Astrocyte of the cerebellum (primary cell): ENCODE measurements at regions not wholly inside any gene's neighbourhood (a gene's known extent, or its start where the extent isn't known, plus 50 kb on each side); places are given as distances from the start of the nearest gene placed in this dataset.

ENCODE experiments used
- DNase-seq: peaks from one replicate; pipeline ENCODE4 v3.0.0-alpha.2; 2011; ENCODE audit warnings: low read depth
- H3K4me3 ChIP-seq: 2 replicates; pipeline ENCODE4 v1.5.1; 2011; ENCODE audit warnings: mild to moderate bottlenecking, low read depth, low read length, moderate library complexity
- CTCF ChIP-seq: IDR thresholded peaks from 2 replicates; pipeline ENCODE4 v1.5.1; 2012; ENCODE audit warnings: low read length, low read depth, moderate library complexity, mild to moderate bottlenecking; ENCODE audit errors: missing control alignments
- in situ Hi-C: cut with HindIII; loops from 2 replicates; pipeline ENCODE4 v1.10.0; 2017; ENCODE audit warnings: low sequenced_read_pairs

DNA sequence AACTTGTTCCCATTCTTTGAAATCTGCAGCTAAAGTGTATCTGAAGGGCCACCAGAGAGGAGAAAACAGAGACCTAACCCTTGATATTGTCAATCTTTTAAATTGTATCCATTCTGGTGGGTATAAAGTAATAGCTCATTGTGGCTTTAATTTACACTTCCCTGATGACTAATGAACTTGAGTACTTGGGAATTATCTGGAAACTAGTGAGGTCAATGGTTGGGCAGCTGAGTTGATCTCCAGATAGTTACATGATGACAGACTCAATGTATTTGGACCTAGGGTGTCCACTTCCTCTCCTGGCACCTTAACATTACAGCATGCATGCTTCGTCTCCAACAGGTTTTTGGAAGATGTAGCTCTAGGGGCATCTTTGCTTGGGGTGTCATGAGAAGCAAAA, 195.2 kb downstream of the PDCD6IP start:
- H3K4me3 ChIP-seq: no peak overlapping the region
- in situ Hi-C loops: no loop called here
- DNase-seq: no peak
- no peak for TF ChIP-seq CTCF

DNA sequence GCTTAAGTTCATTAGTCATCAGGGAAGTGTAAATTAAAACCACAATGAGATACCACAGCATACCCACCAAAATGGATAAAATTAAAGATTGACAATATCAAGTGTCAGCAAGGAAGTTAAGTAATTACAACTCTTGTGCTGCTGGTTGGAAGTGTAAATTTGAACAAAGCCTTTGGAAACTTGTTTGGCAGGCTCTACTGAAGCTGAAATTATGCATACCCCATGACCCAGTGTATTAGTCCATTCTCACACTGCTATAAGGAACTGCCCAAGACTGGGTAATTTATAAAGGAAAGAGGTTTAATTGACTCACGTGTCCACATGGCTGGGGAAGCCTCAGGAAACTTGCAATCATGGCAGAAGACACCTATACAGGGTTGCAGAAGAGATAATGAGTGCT, 196.1 kb downstream of the PDCD6IP start:
- H3K4me3 ChIP-seq: no peak overlapping the region
- in situ Hi-C loops: no loop called here
- TF ChIP-seq CTCF: no peak
- no peak for DNase-seq

GRCh38 chr3:34000301-34000700, 201.9 kb downstream of the PDCD6IP start:
- DNase-seq: no peak
- H3K4me3 ChIP-seq: no peak overlapping the region
- TF ChIP-seq CTCF: no peak
- in situ Hi-C loops: no loop called here

GRCh38 chr3:34001022-34001421, 202.6 kb downstream of the PDCD6IP start:
- DNase-seq: no peak
- TF ChIP-seq CTCF: no peak
- in situ Hi-C loops: no loop called here
- H3K4me3 ChIP-seq: no peak overlapping the region

DNA sequence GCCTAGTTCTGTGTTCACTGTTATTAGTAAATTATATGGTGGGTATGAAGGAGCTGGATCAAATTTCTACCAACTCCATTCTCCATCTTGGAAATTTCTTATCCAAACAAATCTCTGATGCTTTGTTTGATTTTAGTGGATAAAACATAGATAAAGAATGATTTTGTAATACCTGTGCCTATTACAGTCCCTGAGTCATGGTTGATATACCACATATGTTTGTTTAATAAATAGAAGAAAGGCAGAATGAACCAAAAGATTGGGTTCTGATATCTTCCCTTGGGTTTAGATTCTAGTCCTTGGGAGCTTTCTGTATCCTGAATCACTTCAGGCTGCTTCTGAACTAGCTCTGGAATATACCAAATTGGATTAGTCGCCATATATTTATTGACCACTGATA, 203.6 kb downstream of the PDCD6IP start:
- DNase-seq: no peak
- in situ Hi-C loops: no loop called here
- no peak overlapping the region for H3K4me3 ChIP-seq
- TF ChIP-seq CTCF: no peak

DNA sequence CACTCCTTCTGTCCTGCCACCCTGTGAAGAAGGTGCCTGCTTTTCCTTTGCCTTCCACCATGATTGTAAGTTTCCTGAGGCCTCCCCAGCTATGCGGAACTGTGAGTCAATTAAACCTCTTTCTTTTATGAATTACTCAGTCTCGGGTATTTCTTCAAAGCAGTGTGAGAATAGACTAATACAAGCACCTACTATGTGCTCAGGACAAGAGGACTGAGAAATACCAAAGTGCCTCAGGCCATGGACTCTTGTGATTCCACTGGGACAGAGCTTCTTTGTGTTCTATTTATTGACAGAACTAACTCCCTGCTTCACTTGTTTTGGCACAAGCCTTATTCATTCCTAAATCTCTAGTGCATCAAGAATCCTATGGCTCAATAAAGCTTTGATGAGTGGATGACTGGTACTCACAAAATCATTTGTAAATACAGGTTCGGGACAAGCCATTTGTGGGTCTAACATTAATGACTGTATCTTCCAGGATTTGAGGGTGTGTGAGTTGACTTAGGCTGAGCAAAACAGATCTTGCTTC, 204.2 kb downstream of the PDCD6IP start:
- no peak overlapping the region for H3K4me3 ChIP-seq
- TF ChIP-seq CTCF: no peak
- in situ Hi-C loops: no loop called here
- DNase-seq: no peak

DNA sequence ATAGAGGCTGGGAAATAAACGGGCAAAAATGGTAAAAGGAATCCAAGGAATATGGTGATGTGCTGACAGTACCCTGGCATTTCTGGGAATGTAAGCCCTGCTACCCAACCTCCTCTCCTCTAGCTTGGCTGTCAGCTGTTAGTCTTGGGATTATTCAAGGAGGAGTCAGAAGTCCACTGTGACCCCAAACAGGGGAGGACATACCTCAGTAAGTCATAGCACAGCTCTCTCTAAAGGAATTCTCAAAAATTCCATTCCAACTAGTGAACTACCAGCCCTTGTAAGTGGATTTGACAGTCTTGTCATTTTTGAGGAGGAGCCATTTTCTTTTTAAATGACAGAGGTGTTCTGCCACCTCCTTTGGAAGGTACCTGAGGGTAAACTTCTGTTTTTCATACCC, 207.5 kb downstream of the PDCD6IP start:
- no peak for DNase-seq
- in situ Hi-C loops: no loop called here
- TF ChIP-seq CTCF: no peak
- H3K4me3 ChIP-seq: no peak overlapping the region
